ENCODE measurements at regions not wholly inside any gene's neighbourhood (a gene's known extent, or its start where the extent isn't known, plus 50 kb on each side); places are given as distances from the start of the nearest gene placed in this dataset.

GRCh38 chr1:162919034-162919433 lies 58.1 kb upstream of the CCDC190 start:
- no peak for TF ChIP-seq EZH2 (IDR thresholded peaks at IDR 0.05; ENCODE audit: low read length)
- no peak for TF ChIP-seq CTCF (optimal IDR thresholded peaks at IDR 0.05 in 1 of 3, IDR thresholded peaks at IDR 0.05 in 1 of 3, conservative IDR thresholded peaks at IDR 0.05 in 1 of 3; ENCODE audit: extremely low read depth in 1 of 3, insufficient read depth in 2 of 3, low read length in 3 of 3)
